Ishikawa (cell line): ENCODE measurements at regions not wholly inside any gene's neighbourhood (a gene's known extent, or its start where the extent isn't known, plus 50 kb on each side); places are given as distances from the start of the nearest gene placed in this dataset.

Source experiments
- CEBPB ChIP-seq: IDR thresholded peaks from 2 replicates; pipeline ENCODE4 v1.6.1; 2012
- CREB1 ChIP-seq: IDR thresholded peaks from 2 replicates; pipeline ENCODE4 v1.6.1; 2012; ENCODE audit warnings: low read depth
- EGR1 ChIP-seq: IDR thresholded peaks from 2 replicates; pipeline ENCODE4 v1.6.1; 2012
- EP300 ChIP-seq: IDR thresholded peaks from 2 replicates; pipeline ENCODE4 v1.6.1; 2012; ENCODE audit warnings: borderline replicate concordance
- FOXM1 ChIP-seq: IDR thresholded peaks from 2 replicates; pipeline ENCODE4 v1.6.1; 2012; ENCODE audit warnings: low read depth, borderline replicate concordance
- MAX ChIP-seq: IDR thresholded peaks from 2 replicates; pipeline ENCODE4 v1.6.1; 2012
- RAD21 ChIP-seq: IDR thresholded peaks from 2 replicates; pipeline ENCODE4 v1.6.1; 2012; ENCODE audit warnings: low read depth
- REST ChIP-seq: IDR thresholded peaks from 2 replicates; pipeline ENCODE4 v1.6.1; 2012; ENCODE audit warnings: low read depth, mild to moderate bottlenecking
- TAF1 ChIP-seq: IDR thresholded peaks from 2 replicates; pipeline ENCODE4 v1.6.1; 2012; ENCODE audit warnings: low read depth, mild to moderate bottlenecking
- USF1 ChIP-seq: IDR thresholded peaks from 2 replicates; pipeline ENCODE4 v1.6.1; 2012
- YY1 ChIP-seq: IDR thresholded peaks from 2 replicates; pipeline ENCODE4 v1.6.1; 2012; ENCODE audit warnings: low read depth
- ZBTB7A ChIP-seq: IDR thresholded peaks from 2 replicates; pipeline ENCODE4 v1.6.1; 2012; ENCODE audit warnings: low read depth

GRCh38 chr4:137946453-137947174, 295.5 kb downstream of the SLC7A11 start:
- TF ChIP-seq REST: no peak
- no peak for TF ChIP-seq TAF1
- no peak for TF ChIP-seq ZBTB7A
- TF ChIP-seq CEBPB: no peak
- TF ChIP-seq EP300: no peak
- no peak for TF ChIP-seq MAX
- TF ChIP-seq USF1: no peak
- TF ChIP-seq CREB1: no peak
- TF ChIP-seq YY1: no peak
- TF ChIP-seq RAD21: no peak
- no peak for TF ChIP-seq FOXM1
- TF ChIP-seq EGR1: no peak
